Lung (tissue), 11 donors: ENCODE measurements at regions not wholly inside any gene's neighbourhood (a gene's known extent, or its start where the extent isn't known, plus 50 kb on each side); places are given as distances from the start of the nearest gene placed in this dataset.

Experiments
- ATAC-seq: fragments of 200-7000 bp; cut with Tn5 transposase; one replicate; pipeline ENCODE4 v1.9.1; 2020; ENCODE audit warnings: moderate number of reproducible peaks; ENCODE audit not compliant: insufficient read depth, low FRiP score
- DNase-seq, 3 donors: peaks; one replicate each; pipeline ENCODE4 v3.0.0-alpha.2; 2013 to 2017
- H3K27ac ChIP-seq, 2 donors: one replicate each; pipeline ENCODE4 v1.5.1; 2013; ENCODE audit warnings: mild to moderate bottlenecking in 2 of 2, moderate library complexity in 2 of 2, control low read depth in 1 of 2, inconsistent platforms in 1 of 2, low read depth in 1 of 2, low read length in 1 of 2
- H3K27me3 ChIP-seq, 3 donors: one replicate each; pipeline ENCODE4 v1.5.1; 2013; ENCODE audit warnings: low read length in 2 of 3; ENCODE audit not compliant: control insufficient read depth in 3 of 3, insufficient read depth in 3 of 3
- H3K36me3 ChIP-seq, 4 donors: one replicate each; pipeline ENCODE4 v1.5.1; 2013; ENCODE audit warnings: low read length in 4 of 4, mild to moderate bottlenecking in 1 of 4, moderate library complexity in 1 of 4; ENCODE audit not compliant: control insufficient read depth in 4 of 4, insufficient read depth in 4 of 4
- H3K4me1 ChIP-seq, 5 donors: one replicate each; pipeline ENCODE4 v1.5.1; 2013; ENCODE audit warnings: low read length in 5 of 5, mild to moderate bottlenecking in 2 of 5, moderate library complexity in 1 of 5; ENCODE audit not compliant: control insufficient read depth in 5 of 5, insufficient read depth in 5 of 5
- H3K4me3 ChIP-seq: one replicate; pipeline ENCODE4 v1.5.1; 2013; ENCODE audit warnings: mild to moderate bottlenecking, control low read depth, moderate library complexity
- H3K9ac ChIP-seq, 2 donors: one replicate each; pipeline ENCODE4 v1.5.1; 2013; ENCODE audit warnings: low read length in 2 of 2, control low read depth in 1 of 2; ENCODE audit not compliant: insufficient read depth in 1 of 2
- H3K9me3 ChIP-seq, 4 donors: one replicate each; pipeline ENCODE4 v1.5.1; 2013; ENCODE audit warnings: low read length in 3 of 4, mild to moderate bottlenecking in 1 of 4, moderate library complexity in 1 of 4; ENCODE audit not compliant: control insufficient read depth in 4 of 4, insufficient read depth in 3 of 4
- CTCF ChIP-seq: IDR thresholded peaks from 2 replicates; pipeline ENCODE4 v1.5.1; 2012; ENCODE audit warnings: mild to moderate bottlenecking; ENCODE audit errors: control extremely low read depth, extremely low read depth
- WGBS, 2 donors: extraction: QIAGEN DNeasy Blood & Tissue Kit; methylation state at CpG; one replicate each; pipeline ENCODE4 v1.1.7; 2013; 5-methylcytosine and 5-hydroxymethylcytosine counted together
- donor health status: control.
- donor health status: control.
- donor health status: Bipolar disorder and iron deficiency.
- donor health status: healthy.
- donor health status: DM: yes; HTN: yes; CAD: no.

GRCh38 chr6:79777713-79778579 is 146.8 kb downstream of the SH3BGRL2 start:
- Histone ChIP-seq H3K9ac (no peak overlapping the region), H3K27me3 (no peaks in the 10 kb centered on the region), H3K4me3 (no peak overlapping the region), H3K36me3 (no peaks in the 10 kb centered on the region), H3K9me3 (no peaks in the 10 kb centered on the region), H3K27ac (no peak overlapping the region), H3K4me1 (peaks cover 0 to 4% (median 0%) of the 10 kb centered on the region in 5 donors)
- WGBS, 2 donors = 20 to 23% methylated on average over 34 of the region's 34 CpGs
- DNase-seq = peak; percentile 78 to 83 (median 82)
- ATAC-seq = peak; percentile 91
- peak; percentile 78 for TF ChIP-seq CTCF

GRCh38 chr6:79776076-79776475 is 144.9 kb downstream of the SH3BGRL2 start:
- DNase-seq (no peak), ATAC-seq (no peak)
- no peak overlapping the region for H3K9ac ChIP-seq
- H3K4me1 ChIP-seq = peaks cover 0 to 4% (median 0%) of the 10 kb centered on the region in 5 donors
- H3K36me3 ChIP-seq = no peaks in the 10 kb centered on the region
- no peak for TF ChIP-seq CTCF
- no peaks in the 10 kb centered on the region for H3K9me3 ChIP-seq
- H3K27me3 ChIP-seq = no peaks in the 10 kb centered on the region
- WGBS, 2 donors = 76 to 90% methylated on average over 2 of the region's 2 CpGs
- H3K27ac ChIP-seq = no peak overlapping the region
- no peak overlapping the region for H3K4me3 ChIP-seq

- peaks cover 0 to 4% (median 0%) of the 10 kb centered on the region in 5 donors for H3K4me1 ChIP-seq
- 83 to 93% methylated on average over 3 of the region's 3 CpGs for WGBS, 2 donors
- no peaks in the 10 kb centered on the region for H3K9me3 ChIP-seq
- DNase-seq (no peak), ATAC-seq (no peak)
- H3K27me3 ChIP-seq = no peaks in the 10 kb centered on the region
- H3K4me3 ChIP-seq = no peak overlapping the region
- no peak overlapping the region for H3K9ac ChIP-seq
- H3K36me3 ChIP-seq = no peaks in the 10 kb centered on the region
- no peak for TF ChIP-seq CTCF
- H3K27ac ChIP-seq = no peak overlapping the region
These were observed 144.1 kb downstream of the SH3BGRL2 start for GRCh38 chr6:79775222-79775621.
